NCI-H128 (cell line): ENCODE measurements at regions not wholly inside any gene's neighbourhood (a gene's known extent, or its start where the extent isn't known, plus 50 kb on each side); places are given as distances from the start of the nearest gene placed in this dataset.

Source experiments
- DNase-seq: peaks from one replicate; lab custom pipeline; 2025; ENCODE audit not compliant: unreplicated experiment; lab: John Stamatoyannopoulos, UW

DNA sequence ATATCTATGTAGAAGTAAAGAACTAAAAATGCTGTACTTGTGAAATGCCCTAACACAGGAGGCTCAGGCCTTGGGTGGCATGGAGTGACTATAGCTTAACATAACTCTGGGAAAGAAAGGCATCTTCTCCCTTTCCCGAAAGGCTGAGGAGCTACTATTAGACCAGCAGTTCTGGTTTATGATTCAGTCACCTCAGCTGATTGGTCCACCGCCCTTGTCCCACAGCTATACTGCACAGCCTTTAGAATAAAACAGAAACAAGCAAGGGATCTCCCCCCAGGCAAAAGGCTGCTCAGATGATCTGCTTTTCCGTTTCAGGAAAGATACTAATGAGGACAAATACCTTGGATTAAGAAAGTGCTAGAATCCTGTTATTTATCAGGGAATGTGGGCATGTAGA lies 171.3 kb downstream of the SNCA start:
- no peak for DNase-seq

DNA sequence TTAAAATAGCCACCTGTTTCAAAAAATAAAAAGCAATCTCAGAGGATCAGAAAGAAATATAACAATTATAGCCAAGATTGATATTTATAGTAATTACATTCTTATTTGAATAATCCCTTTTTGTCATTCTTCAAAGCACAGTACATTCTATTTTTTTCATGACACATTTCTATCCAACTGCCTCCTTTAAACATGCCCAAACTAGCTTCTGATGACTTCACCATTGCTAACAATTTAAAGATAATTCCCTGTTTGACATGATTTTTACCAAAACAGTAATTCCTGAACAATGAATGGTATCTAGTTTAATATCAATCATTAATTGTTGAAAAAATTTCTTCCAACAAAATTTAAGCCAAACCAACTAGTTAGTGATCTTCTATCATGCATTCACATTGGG lies 172.4 kb downstream of the SNCA start:
- DNase-seq = no peak

DNA sequence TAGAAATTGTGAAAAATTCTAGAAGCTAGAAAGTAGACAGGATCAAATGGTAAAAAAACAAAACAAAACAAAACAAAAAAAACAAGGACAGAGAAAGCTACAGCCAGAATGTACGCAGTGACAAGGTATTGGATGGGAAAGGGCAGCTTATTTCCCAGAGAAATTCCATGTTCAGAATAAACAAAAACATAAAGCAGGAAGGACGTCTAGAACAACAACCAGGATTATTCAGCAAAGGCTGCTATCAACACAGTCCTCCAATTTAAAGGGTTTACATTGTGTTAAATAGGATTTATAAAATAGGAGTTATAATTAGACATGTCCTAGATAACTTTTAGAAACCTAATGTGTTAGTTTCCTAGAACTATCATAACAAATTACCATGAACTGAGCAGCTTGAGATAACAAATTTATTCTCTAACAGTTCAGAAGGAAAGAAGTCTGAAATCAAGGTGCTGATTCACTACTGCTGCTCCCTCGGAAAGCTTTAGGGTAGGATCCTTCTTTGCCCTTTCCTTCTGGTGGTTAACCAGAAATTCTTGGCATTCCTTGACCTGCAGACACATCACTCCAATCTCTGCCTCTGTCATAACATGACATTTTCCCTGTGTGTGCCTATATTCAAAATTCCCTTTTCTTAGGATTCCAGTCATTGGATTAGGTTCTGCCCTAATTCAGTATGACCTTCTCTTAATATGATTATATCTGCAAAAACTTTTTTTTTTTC lies 175.6 kb downstream of the SNCA start:
- no peak for DNase-seq

DNA sequence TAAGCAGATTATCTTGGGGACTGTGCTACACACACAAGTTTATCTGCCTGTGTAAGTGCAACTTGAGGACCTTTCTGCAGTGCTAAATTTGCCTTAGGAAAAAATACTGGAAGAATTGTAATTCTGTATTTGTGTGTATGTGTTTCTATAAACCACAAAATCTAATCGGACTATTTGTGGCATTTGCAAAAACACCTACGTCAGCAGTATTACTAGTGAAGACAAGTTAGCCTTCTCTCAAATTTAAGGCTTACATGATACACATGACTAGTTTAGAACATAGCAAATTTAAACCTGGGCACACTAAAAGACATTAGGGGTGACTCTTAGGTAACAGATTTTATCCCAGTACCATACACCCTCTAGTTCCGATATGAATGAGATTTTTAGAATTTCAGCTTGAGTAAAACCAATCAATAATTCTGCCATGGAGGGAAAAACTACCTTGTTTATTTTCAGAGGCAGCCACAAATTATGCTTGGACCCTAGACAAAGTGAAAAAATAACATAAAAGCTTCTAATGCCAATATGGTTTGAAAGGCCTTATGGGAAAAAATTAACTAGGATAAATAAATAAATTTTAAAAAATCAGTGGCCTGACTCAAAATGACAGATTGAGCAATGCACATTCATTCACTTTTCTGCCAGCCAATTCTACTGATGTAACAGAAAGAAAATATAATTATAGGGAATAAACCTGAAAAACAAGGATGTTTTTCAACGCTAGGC lies 176.4 kb downstream of the SNCA start:
- DNase-seq = no peak

DNA sequence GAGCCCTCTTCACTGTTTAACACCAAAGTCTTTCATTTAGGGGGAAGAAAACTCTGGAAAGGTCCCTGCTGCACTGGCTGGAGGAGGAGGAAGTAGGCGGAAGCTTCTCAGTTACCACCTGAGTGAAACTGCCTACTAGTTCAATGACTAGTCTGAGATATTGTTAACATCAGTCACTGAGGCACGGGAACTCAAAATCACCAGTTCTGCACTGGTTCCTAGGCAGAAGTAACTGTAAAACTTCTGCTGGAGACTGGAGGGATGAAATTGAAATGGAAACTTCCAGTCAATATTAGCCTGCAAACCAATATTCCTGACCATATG lies 178.3 kb downstream of the SNCA start:
- DNase-seq = no peak

DNA sequence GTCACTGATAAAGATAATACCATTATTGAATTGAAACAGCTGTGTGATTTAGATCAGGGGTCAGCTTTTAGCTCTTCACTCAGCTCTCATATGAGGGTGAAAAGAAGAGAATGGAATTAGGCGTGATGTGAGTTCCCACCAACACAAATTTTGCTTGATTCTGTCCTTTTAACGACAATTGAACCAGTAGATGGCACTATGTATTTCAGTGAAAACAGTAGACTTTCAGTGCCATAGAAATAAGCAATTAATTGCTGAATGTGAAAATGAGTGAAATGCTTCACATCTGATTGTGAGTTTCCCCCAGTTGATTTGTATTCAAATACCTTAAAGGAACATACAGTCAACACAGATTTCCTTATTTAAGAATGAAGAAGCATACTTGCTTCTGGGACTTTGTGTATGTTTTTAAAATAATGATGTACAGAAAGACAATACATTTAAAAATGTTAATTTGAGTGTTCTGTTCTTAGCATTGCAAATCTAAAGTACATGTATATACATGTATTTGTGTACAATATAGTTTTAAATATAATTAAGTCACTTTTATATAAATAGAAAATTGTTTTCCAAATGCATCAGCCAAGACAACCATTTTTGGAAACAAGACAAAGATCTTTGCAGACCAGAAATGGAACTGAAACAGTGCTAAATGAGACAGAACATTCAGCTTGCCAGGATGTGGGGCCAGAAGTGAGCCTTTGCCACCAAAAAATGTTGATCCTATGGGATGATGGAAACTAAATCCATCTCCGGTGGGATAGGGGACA lies 178.8 kb downstream of the SNCA start:
- no peak for DNase-seq

DNA sequence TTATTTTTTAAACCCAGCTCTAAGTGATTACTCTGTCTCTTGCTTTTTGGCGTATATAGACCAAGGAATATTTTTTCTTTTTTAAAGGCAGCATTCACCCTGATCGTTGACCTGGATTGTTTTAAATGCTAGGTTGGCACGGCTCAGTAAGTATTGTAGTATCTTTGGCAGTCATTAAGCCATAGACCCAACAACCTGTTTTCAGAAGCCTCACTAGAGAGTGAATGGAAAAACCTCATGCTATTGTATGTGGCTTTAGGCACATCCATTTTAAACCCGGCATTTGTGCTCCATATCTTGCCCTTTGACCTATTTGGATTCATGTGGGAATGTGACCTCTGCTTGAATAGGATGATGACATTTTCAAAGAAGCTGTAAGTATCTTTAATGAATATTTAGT lies 183.9 kb downstream of the SNCA start:
- no peak for DNase-seq

DNA sequence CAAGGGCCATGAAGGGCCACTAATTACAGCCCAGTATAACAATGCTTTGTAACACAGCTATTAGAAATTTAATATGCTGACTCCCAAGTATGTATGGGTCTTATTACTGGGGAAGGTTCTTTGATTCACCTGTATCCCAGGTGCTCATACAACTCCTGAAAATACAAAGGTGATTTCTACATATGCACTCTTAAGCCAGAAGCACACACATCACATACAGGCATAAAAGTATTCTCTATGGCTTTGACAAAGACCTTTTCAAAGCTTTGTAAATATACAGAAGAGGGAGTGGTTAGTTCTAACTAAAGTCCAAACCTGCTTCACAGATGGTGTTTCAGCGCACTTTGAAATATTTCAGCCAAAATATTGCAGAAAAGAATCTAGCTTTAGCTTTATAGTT lies 191.5 kb downstream of the SNCA start:
- DNase-seq = no peak

DNA sequence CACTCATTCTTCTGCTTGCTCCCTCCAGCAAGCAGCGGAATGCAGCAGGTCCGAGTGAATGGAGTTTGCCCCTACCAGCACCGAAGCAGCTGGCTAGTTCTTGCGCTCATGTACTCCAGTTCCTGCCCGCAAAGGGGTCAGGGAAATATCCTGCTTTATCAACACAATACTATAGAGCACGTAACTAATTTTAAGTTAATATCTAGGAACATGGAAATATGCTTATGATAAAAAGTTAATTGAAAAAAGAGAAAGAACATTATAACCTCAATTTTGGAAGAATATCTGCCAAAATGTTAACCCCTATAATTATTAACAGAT lies 195.6 kb downstream of the SNCA start:
- DNase-seq = no peak

DNA sequence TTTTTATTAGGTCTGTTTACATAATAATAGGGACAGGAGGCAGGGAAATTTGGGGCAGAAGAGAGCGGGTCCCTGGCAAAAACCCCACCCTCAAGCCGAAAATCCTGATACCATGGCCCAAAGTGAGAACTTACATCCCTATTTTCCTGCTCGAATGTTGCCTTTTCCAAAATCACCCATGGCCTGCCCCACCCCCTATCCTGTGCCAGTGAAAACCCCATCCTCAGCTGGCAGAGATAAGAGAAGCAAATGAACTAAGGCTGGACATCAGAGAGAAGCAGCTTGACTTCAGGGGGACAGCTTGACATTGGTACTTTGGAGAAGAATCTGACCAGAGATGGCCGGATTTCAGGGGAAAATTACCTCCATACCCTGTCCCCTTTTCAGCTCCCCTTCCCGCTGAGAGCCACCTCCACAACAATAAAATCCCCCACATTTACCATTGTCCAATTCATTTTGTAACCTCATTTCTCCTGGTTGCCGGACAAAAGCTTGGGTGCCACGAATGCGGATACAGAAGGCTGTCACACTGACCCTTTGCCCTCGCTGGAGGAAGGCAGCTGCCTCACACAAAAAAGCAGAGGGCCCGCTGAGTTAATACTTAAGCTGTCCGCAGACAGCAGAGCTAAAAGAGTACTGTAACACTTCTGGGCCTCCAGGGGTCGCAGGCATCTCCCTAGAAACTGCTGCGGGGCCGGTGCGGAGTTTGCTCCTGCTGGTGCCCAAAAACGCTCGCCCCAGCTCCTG lies 196.2 kb downstream of the SNCA start:
- DNase-seq = no peak

DNA sequence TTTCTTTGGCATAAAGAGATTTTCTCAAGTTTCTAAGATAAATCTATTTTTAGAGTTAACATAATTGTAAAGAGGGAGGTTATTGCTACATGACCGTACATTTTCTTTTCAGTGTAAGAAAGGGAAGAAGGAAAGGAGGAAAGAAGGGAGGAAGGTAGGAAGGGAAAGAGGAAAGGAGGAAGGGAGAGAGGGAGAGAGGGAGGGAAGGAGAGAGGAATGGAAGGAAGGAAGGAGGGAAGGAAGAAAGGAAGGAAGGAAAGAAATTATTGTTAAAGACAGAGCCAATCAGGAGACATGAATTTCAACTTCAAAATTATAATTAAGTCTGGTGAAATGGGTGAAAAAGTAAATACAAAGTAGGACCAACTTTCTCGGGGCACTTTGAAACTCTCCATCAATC lies 197.6 kb downstream of the SNCA start:
- DNase-seq = no peak

DNA sequence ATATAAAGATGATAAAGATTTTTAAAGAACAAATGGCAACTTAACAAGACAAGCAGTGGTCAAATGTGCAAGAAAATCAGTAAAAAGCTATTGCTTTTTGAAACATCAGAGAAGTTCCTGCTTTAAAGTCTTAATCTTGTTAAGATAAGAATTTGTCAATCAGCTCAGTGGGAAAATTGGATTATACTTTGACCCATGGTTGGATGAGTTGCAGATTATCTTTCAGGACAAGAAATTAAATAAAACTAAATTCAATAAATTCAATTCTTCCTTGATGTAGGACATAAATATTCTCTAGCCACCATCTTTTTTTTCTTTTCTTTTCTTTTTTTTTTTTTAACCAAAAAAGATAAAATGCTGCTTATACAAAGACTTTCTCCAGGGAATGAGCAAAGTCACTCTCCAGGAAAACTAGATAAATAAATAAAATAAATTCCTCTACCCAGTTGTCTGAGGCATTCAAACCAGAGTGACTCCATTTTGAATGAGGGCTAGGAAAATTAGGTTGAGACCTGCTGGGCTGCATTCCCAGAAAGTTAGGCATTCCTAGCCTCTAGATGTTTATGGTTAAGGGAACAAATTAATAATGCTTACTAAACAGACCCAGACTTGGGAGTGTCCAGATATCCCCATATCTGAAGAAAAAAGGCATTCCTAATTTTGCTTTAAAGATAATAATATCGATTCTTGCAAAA lies 211.2 kb downstream of the SNCA start:
- DNase-seq = no peak

DNA sequence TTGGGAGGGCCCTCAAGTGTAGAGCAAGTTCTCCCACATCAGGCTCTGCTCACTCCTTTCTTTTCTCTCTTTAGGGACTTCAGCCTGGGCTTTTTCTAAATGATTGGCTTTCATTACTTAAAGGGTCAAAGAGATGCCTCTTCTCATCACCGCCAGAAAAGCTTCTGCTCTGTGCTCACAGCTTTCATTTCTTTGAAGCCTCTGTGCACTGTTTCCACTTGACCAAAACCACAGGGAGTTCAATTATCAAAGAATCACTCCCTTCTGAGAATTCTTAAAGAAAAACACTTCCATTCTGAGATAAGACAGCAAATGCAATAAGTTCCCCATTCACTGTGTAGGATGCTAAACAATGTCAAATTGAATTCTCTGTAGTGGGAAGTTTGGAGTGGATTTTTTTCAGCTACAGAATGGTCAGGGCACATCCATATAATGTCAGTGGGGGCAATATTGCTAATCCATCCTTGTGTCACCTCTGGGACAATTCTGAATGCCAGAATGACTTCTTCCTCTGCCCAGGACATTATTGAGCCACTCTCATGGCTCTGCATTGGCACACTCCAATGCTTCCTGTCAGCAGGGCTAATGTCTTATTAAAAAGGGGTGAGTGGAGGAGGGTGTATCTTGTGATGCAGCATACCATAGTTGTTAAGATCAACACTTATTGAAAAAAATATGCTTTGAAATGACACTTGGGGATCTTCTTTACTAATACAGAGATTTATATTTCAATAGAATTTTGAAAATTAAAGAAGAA lies 217.6 kb downstream of the SNCA start:
- DNase-seq = no peak

DNA sequence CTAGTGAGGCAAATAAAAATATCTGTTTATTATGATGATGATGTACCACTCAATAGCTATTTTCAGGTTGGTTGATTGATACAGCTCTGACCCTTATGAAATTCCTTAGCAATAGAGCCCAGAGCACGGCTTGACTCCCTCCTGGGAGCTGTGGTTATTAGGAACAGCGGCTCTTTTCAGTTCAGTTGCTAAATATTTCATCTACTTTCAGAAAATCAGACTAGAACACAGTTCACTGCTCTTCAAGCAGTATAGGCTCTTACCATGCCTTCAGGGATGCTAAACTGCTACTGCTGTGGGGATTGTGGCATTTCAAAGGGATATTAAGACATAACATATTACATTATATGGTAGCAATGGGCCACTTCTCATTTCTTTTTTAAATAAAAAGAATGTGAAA lies 218.8 kb downstream of the SNCA start:
- DNase-seq = no peak

DNA sequence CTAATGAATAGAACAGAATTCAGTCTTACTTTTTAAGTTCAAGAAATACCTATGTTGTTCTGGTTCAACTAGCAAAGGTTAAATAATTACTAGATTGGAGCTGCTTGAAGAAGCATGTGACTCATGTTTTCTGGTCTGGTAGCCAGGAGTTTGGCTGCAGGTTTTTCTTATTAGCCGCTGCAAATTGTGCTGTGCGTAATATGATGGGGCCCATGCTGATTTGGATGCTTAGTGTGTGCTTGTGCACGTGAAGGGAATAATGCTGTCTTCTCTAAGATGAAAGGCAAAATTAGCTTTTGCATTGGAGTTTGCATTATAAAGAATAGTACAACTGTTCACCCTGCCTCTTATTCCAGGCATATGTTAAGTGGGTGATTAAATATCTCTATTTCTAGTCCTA lies 219.6 kb downstream of the SNCA start:
- no peak for DNase-seq

DNA sequence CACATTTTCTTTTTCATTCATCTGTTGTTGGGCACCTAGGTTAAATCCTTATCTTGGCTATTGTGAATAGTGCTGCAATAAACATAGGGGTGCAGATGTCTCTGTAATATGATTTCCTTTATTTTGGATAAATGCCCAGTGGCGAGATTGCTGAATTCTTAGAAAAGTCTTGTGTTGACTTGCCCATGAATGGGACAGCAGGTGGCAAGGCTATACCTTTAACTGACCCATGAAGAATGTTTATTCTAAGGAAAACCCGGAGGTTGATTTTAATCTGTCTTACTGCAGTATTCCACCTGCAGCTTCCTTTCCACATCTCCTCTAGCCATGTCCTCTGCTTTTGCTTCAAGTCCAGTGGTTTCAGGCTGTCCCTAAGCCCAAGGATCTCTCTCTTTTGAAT lies 220.6 kb downstream of the SNCA start:
- DNase-seq = no peak

DNA sequence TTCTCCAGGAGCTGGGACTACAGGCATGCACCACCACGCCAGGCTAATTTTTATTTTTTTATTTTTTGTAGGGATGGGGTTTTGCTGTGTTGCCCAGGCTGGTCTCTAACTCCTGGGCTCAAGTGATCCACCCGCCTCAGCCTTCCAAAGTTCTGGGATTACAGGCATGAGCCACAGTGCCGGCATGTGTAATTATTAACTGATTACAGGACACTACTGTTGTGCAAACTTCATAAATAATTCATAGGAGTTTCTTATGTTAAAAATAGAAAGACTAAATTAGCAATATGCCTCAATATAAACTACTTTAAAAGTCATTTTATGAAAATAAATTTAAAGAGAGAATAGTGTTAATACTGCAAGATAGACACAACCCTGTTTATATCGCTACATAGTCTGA lies 221.9 kb downstream of the SNCA start:
- no peak for DNase-seq

DNA sequence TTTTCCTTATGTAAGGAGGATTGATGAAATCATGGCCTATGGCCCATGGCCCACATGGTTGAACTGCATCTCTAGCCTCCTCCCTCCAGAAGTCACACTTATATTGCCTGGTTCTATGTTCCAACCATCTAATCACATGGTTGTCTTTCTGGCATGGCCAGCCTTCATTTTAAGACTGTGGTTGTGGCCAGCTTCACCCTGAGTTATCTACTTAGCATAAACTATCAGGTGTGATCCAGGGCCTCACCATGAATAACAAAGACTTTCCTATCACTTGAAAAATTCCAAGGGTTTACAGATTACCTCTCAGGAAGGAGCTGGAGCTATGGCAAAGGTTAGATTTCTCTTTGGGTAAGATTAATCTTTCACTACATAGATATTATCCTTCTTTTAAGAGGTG lies 222.8 kb downstream of the SNCA start:
- DNase-seq = no peak

DNA sequence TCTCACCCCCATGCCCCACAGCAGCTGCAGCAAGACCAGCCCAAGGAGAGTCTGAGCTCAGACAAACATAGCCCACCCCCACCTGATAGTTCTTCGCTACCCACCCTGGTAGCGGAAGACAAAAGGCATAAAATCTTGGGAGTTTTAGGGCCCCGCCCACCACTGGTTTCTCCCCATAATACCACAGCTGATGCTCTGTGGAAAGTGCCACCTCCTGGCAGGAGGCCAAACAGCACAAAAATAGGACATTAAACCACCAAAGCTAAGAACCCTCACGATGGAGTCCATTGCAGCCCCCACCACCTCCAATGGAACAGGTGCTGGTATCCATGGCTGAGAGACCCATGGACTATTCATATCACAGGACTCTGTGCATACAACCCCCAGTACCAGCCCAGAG lies 226.7 kb downstream of the SNCA start:
- no peak for DNase-seq

DNA sequence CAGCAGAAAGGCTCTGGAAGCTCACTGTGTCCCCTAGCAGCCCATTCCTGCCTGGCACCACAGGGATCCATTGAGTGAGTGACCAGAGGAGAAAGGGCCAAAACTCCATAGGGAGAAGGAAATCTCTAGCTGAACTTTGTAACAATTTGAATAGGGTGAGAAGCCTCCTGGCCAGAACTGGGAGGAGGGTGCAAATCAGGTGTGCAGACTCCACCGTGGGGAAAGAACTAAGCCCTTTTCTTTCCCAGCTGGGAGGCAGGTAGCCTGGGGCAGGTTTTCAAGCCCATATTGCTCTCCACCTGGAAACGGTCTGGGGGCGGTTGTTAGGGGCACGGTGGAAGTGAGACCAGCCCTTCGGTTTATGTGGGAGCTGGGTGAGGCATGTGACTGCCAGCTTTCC lies 227.2 kb downstream of the SNCA start:
- DNase-seq = no peak
